ENCODE measurements at regions not wholly inside any gene's neighbourhood (a gene's known extent, or its start where the extent isn't known, plus 50 kb on each side); places are given as distances from the start of the nearest gene placed in this dataset.

- no peak for TF ChIP-seq CTCF (IDR thresholded peaks at IDR 0.05)
- no peak for DNase-seq (ENCODE audit: low spot score)
- Histone ChIP-seq H3K27ac (no peak overlapping the region), H3K4me3 (no peak overlapping the region)
These were observed 198.3 kb downstream of the CHIC2 start for GRCh38 chr4:53866055-53866454.

GRCh38 chr4:53865054-53865453, 199.4 kb downstream of the CHIC2 start:
- Histone ChIP-seq H3K4me3 (no peak overlapping the region), H3K27ac (no peak overlapping the region)
- no peak for TF ChIP-seq CTCF (IDR thresholded peaks at IDR 0.05)
- no peak for DNase-seq (ENCODE audit: low spot score)

- TF ChIP-seq CTCF (IDR thresholded peaks at IDR 0.05) = no peak
- DNase-seq (ENCODE audit: low spot score) = no peak
- Histone ChIP-seq H3K4me3 (no peak overlapping the region), H3K27ac (no peak overlapping the region)
These were observed 200.6 kb downstream of the CHIC2 start for GRCh38 chr4:53863736-53864365.

- TF ChIP-seq CTCF (IDR thresholded peaks at IDR 0.05) = no peak
- no peak overlapping the region for H3K27ac ChIP-seq
These were observed 201.2 kb downstream of the CHIC2 start for GRCh38 chr4:53863158-53863557.

GRCh38 chr4:53861856-53862610, 202.4 kb downstream of the CHIC2 start:
- Histone ChIP-seq H3K27ac (peak overlapping the region in 1 of 2 donors; percentile 3), H3K4me3 (no peak overlapping the region)
- no peak for DNase-seq (ENCODE audit: low spot score)
- TF ChIP-seq CTCF (IDR thresholded peaks at IDR 0.05) = no peak

More at GRCh38 chr4:53863158-53863557, 201.2 kb downstream of the CHIC2 start:
- DNase-seq (ENCODE audit: low spot score) = no peak
- H3K4me3 ChIP-seq = no peak overlapping the region

GRCh38 chr4:53859305-53859704, 205.1 kb downstream of the CHIC2 start:
- no peak for DNase-seq (ENCODE audit: low spot score)
- no peak for TF ChIP-seq CTCF (IDR thresholded peaks at IDR 0.05)
- Histone ChIP-seq H3K27ac (no peak overlapping the region), H3K4me3 (no peak overlapping the region)

GRCh38 chr4:53858744-53859143, 205.7 kb downstream of the CHIC2 start:
- no peak overlapping the region for H3K4me3 ChIP-seq
- TF ChIP-seq CTCF (IDR thresholded peaks at IDR 0.05) = no peak
- no peak overlapping the region for H3K27ac ChIP-seq
- no peak for DNase-seq (ENCODE audit: low spot score)
